HG03565 (cell line): ENCODE measurements at regions not wholly inside any gene's neighbourhood (a gene's known extent, or its start where the extent isn't known, plus 50 kb on each side); places are given as distances from the start of the nearest gene placed in this dataset.
"Not testable (repeated sequence)": the region's sequence is repeated elsewhere in the genome, so short reads cannot be mapped to it uniquely, and the experiment has no call there.

Source experiments
- ATAC-seq: cut with Tn5 transposase; IDR thresholded peaks from one replicate; pipeline ENCODE4 v1.9.1; 2021; ENCODE audit warnings: mild to moderate bottlenecking, moderate library complexity; ENCODE audit not compliant: unreplicated experiment

DNA sequence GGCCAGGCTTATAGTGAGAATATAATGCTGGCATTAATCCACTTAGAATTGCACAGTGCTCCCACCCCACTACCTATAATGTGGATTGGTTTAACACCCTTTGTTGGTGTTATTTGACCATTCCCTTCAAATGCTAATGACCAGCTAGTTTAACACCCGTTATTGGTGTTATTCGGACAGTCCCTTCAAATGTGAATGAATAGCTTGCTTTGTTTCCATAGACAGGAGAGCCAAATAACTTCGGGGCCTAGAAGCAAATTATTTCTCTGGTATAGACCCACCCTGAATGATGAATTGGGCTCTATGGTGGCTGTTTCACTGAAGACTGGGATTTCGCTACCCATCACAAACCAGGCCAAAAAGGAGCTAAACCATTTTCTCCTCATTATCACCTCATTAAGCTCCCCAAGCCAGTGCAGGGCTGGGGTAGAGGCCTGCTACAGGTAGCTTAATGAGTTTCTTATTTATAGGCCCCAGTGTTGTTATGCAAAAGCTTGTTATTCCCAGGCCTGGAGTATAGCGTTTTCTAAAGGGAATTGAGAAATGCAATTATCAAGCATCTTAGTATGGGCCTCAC lies 494.1 kb upstream of the DPH6 start:
- no peak for ATAC-seq

DNA sequence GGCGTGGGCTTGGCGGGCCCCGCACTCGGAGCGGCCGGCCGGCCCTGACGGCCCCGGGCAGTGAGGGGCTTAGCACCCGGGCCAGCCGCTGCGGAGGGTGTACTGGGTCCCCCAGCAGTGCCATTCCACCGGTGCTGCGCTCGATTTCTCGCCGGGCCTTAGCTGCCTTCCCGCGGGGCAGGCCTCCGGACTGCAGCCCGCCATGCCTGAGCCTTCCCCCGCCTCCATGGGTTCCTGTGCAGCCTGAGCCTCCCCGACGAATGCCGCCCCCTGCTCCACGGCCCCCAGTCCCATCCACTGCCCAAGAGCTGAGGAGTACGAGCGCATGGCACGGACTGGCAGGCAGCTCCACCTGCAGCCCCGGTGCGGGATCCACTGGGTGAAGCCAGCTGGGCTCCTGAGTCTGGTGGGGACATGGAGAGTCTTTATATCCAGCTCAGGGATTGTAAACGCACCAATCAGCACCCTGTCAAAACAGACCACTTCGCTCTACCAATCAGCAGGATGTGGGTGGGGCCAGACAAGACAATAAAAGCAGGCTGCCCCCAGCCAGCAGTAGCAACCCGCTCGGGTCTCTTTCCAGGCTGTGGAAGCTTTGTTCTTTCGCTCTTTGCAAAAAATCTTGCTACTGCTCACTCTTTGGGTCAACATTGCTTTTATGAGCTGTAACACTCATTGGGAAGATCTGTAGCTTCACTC lies 501.2 kb upstream of the DPH6 start:
- not testable (repeated sequence) for ATAC-seq

DNA sequence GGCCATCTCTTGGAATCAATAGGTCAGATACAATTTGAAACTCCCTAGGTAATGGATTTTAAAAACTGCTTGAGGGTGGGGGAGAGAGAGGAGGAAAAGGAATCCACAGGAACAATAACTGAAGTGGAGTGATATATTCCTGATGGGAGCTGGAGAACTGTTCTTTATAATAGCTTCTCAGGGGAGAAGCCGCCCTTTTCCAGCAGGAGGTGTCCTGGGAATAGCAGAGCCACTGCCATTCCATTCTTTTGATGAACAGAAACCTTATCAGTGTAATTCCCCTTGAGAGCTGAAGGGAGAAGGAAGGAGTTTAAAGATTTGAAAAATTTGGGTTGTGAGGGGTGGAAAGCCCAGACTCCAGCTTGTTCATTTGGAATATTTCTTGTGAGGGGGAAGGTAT lies 504.9 kb upstream of the DPH6 start:
- no peak for ATAC-seq

DNA sequence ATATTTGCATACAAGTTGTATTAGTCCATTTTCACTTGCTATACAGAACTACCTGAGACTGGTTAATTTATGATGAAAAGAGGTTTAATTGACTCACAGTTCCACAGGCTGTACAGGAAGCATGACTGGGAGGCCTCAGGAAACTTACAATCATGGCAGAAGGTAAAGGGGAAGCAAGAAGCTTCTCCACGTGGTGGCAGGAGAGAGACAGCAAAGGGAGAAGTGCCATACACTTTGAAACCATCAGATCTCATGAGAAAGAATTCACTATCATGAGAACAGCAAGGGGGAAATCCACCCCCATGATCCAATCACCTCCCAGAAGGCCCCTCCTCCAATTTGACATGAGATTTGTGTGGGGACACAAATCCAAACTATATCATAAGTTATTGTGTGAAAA lies 506.7 kb upstream of the DPH6 start:
- ATAC-seq, result not testable (repeated sequence)

DNA sequence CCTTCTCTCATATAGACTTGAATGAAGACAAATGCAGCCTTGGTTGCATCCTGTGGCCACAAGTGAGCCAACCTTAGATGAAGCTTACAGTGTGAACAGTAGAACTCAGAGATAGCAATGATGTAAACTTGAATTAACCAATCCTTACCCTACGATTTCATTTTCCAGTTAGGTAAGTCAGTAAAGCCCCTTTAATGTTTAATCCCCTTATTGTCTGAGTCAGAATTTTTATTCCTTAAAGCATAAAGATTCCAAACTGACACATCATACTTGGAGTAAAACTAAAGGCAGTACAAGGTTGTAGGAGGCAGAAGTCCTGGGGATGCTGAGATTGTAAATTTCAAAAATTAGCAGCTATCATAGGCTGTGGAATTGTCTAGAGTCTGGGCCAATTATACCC lies 507.8 kb upstream of the DPH6 start:
- ATAC-seq, result no peak

DNA sequence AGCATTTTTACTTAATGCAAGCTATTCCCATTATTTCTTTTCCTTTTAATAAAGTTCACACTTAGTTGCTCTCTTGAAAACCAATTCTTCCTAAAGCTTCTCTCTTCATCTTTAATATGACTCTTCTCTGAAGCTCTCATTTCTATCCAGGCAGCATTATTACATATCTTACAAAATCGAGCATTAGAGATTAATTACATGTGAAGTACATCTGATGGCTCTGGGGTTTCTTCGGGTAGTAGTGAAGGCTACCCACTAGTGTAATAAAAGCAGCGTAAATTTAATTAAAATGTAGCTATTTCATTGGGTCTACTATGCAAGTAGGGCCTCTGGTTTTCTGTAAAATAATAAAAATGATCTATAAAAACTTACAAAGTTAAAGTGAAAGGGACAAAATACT lies 513.6 kb upstream of the DPH6 start:
- ATAC-seq, result no peak

DNA sequence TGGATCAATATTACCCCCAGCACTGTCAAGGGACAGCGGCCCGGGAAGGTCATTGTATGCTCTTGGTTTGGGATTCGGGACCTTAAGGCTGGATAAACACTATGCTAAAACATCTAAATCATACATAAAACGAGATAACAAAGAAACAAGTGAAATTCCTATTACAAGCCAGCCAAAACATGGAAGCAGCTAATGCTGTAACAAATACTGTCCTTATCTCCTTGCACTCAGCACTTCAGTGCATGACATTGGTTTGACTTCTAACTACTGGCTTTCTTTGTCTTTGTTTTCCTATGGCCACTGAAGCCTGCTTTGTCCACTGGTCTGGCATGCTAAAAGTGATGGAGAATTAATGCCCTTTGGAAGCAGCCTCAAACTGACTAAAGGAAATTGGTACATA lies 516.4 kb upstream of the DPH6 start:
- ATAC-seq, result no peak

DNA sequence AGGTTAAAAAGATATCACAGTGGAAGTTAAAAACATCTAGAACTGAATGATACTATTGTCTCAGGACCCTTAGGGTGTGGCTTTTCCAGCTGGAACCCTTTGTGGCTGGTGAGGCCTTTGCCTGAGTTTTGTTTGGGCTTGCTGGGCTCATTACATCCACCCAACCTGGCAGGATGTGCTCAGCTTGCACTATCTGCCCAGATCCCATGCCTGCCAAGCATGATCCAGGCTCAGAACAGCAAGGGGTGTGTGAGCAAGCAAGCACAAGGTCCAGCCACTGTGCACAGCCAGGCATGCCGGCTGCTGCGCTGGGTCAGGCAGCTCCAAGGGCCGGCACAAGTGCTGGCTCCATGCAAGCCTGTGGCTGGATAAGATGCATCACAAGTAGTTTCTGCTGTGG lies 512.7 kb upstream of the CDIN1 start:
- ATAC-seq, result no peak

DNA sequence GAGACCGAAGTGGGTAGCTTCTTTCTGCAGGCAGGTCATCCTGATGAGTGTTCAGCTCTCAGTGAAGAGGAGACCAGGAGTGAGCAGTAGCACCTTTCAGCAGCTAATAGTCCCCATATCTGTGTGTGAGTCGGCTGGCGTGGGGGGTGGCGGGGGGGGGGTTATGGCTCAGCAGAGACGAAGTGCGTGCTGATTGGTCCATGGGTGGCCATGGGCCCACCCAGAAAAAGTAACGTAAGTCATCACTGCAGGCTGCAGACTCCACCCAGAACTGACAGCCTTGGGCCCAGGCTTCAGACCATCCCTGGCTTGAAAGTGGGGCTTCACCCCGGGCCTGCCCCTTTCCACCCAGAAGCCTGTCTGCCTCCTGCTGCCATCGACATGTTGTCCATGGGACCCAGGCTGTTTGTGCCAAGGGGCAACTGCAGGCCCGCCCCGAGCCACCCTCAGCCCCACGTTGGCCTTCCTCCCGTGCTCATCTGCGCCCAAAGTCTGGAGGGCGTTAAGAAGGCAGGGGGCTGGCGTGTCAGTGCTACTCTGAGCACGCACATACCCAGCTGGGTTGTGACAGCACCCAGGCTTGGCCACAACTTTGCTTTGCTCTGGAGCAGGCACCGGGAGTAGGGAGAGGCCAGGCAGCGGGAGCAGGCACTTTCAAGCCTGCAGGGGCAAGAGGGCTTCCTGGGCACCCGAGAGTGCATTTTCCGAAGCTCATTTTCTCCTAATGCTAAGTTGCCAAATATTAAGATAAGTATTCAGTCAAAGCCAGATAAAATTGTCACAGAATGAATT lies 511.7 kb upstream of the CDIN1 start:
- no peak for ATAC-seq

DNA sequence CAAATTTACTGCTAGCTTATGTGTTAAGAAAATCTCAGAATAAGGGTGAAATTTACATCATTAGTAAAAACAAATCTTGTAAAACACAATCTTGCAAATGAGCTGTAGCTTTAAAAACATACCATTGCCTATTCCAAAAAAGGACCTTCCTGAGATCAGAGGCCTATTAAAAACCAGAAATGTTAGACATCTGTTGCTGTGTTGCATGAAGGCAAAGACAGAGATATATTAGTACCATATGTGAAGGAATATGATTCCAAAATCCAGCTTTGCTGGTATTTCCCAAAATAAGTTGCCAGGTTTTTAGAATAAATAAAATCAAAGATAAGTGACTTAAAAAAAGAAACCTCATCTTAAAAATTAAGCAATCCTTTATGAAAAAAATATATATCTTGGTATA lies 504.1 kb upstream of the CDIN1 start:
- no peak for ATAC-seq

DNA sequence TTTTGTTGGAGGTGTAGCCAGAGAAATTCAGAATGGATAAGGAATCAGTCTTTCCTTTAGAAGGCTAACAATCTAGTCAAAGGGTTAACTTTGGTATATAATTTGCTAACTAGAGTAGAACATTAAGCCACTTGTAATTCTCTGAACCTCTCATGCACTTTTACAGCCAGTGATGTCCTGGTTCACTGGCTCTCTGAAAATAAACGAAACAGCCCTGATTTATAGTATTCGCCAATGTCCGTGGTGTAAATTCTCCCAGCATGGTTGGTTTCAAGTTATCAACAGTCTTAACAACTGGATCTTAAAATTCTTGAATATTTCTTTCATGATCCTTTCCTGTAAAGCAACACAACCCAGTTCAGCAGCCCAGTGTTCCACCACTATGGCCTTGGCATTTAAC lies 500.4 kb upstream of the CDIN1 start:
- ATAC-seq, result no peak

DNA sequence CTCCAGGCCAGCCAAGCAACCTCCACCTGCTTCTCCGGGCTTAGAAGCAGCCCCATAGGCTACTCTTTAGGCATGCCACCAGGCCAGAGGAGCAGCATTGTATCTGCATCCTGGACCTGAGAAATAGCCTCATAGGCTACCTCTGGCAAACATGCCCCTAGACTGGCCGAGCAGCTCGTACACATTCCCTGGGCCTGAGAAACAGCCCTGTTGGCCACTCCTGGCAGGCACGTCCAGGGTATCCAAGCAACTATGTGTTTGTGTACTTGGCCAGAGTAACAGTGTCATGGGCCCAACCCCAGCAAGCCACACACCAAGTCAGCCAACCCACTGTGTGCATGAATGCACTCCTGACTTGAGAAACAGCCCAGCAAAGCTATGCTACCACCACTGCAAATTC lies 498.7 kb upstream of the CDIN1 start:
- ATAC-seq, result no peak

DNA sequence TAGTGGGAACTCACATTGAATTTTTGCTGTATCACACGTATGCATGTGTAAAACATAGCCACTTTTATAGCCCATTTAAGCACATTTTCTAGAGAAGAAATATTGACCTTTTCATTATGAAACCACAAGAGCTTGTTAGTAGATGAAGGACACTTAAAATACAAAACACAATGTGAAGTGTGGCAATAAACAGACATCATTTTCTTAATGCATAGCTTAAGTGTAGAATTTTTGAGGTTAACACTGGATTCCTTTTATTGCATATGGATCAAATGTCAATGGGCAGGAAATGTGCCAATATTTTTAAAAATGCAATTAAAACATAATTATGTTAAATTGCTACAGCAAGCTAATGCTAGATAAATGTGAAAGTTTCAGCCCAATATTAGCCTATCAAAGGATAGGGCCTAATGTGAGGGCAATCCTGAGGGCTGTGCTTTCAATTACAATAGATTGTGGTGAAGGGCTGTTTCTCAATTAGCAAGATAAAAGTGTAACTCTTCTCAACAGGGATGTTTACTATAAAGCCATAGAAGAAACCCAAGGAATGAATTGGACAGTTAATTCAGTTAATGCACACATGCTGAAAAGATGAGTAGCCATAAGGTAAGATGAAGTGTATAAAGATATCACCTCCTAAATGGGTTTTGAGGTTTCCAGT lies 489.0 kb upstream of the CDIN1 start:
- ATAC-seq, result no peak

DNA sequence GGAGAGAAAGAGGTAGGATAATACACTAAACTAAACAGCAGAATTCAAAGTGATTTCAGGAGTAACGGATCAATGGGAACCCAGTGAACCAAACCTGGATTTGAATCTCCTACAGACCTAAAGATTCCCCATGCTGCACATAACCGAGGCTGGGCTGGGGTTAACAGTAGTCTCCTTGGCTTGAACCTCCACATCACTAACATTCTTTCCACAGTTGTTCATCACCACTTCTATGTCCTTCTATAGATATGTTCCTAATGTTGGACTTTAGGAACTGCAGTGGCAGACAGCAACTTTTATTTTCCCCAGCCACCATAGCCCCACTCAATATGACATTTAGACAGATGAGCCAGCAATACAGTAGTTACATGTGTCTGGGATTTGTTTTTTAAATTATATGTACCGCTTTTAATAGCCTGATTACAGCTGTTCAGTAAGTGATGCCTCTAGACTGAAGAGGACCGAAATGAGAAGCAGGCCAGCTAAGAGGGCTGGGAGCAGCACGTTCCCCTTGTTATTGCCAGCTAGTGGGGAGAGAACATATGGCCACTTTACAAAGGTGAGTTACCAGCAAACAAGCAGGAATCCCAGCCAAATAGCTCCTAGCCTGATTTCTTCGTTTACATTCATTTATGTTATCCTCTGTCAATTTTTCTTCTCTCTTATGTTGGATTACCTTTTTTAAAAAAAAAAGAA lies 472.6 kb upstream of the CDIN1 start:
- ATAC-seq, result no peak

DNA sequence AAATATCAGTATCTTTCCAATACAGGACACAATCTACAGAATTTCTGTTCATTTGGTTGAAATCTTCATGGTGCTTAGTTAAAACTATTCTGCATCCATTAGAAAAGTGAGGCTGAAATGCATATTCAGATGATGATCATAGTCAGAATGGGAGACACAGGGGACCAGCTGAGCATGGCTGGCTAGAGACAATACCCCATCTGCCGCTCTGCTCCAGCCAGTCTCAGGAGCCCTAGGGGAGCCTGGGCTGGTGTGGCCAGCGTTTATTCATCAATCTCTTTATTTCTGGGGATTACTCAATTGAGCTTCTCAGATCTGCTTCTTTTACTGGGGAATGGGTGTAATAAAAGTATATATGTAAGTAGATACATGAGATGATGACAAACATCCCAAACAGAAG lies 470.9 kb upstream of the CDIN1 start:
- ATAC-seq, result no peak

DNA sequence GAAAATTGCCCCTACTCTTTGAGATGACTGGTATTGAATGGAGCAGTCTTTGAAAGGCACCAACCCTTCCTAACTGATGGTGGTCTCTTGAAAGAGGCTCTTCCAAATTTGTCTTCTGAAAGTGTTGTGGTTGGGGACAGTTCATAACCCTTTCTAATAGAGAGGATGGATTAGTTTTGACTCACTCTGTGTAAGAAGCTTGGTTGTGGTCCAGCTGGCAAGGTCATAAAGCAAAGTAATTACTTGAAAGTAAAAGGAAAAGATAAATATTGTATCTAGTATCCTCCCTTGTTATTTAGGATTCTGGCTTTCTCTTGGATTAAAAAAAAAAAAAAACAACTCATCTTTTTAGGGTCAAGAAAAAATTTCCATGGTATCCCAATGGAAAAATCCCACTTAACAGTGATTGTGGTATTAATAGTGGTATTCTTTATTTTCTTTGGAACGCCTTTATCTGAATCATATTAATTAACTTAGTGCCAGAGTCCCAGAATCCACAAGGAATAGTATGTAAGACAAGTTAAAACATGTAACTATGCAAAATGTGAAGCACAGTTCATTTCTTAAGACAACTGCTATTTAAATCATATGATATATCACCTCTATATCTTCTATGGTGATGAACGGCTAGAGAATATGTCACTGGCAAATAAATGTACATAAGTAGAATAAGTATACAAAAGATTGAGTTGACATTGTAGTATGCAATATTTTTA lies 469.3 kb upstream of the CDIN1 start:
- no peak for ATAC-seq

DNA sequence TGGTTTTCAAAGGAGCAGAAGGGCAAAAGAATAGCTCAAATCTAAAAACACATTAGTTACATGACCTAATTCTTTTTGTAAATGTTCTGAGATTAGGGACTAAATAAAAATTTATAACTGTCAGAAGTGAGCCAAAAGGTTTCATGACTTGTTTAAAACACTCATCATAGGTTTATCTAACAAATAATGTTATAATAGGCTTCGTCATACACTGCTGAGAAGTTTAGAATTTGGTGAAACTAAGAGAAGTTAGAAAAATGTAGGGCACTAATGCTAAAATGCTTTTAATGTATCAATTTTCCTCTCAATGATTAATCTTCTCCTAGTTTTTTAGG lies 468.8 kb upstream of the CDIN1 start:
- ATAC-seq, result no peak

DNA sequence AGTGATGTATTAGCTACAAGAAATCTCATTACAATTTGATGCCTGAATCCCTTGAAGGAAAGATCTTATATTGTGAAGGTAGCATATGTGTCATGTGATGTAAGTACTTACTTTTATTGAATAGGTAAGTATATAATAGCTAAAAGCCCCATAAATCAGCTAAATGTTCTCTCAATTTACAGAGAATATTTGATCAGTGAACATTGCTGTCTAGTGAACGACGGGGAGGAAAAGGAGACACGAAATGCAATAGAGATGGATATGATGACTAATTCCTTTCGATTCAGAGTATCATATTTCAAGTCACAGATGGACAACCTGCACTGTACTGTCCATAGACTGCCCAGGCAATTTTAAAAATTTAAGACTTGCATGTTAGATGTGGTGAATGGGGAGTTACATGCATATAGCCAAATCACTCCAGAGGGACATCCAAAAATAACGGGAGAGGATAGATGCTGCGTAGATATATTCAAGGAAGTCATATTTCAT lies 462.1 kb upstream of the CDIN1 start:
- no peak for ATAC-seq

DNA sequence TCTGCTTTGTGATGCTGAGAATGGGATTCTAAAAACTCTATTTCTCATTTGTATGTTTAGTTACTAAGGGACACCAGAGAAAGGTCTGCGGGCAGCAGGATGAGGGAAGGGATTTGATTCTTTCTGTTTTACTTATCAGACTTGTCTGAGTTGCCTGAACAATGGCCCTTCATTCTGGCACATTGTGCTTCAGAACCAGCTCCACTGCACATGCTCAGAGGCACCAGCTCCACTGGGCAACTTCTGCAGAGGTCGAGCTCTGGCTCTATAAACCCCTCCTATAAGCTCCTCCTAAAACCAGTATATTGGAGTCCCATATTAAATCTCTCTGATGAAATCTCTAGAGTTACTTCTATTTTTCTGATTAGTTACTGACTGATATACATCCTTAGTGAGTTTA lies 453.2 kb upstream of the CDIN1 start:
- ATAC-seq, result no peak

DNA sequence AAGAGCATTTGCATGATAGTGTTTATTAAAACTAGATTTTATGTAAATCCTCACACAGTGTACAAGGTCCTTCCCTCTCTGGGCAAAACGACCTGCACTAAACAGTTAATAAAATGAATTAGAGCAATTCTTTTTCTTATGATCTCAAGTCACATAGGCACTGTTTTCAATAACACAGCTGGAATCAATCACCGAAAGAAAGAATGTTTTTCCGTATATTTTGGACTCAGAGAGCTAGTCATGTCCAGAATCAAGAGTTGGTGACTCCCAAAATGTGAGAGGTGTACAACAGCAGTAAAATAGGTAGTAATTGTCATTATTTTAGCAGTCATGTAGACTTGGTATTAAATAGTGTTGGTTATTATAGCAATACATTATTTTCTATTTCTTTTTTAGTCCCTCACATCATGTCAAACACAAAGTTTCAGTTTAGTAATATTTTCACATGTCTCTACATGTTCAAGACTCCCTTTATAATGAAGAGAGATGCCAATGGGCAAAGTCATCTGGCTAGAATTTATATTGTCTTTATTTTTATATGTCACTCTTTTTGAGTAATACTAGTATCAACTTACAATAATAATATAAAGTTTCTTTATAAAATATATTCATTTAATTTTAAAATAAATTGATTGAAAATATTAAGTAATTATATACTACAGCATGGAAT lies 448.6 kb upstream of the CDIN1 start:
- no peak for ATAC-seq
